HEK293 (cell line): ENCODE measurements at regions not wholly inside any gene's neighbourhood (a gene's known extent, or its start where the extent isn't known, plus 50 kb on each side); places are given as distances from the start of the nearest gene placed in this dataset.
A peak's percentile ranks its signal among the peaks of the same experiment; 100 is the strongest.
"Not testable (repeated sequence)": the region's sequence is repeated elsewhere in the genome, so short reads cannot be mapped to it uniquely, and the experiment has no call there.

Experiments used
- CTCF ChIA-PET: fragments of 350-600 bp; formaldehyde crosslinking; extraction: SDS; loops from one replicate; lab custom pipeline; 2021; ENCODE audit warnings: antibody characterized with exemption; lab: Yijun Ruan, JAX
- POLR2A ChIA-PET: fragments of 300-600 bp; formaldehyde crosslinking; extraction: SDS; loops from one replicate; lab custom pipeline; 2020; ENCODE audit warnings: antibody characterized with exemption, inconsistent platforms; lab: Yijun Ruan, JAX
- H3K27ac ChIP-seq: fragments of 200-500 bp; sonication (Bioruptor generic); 2 replicates; pipeline ENCODE4 v1.5.1; 2014; ENCODE audit warnings: low read depth, low read length, control low read depth, inconsistent platforms; ENCODE audit errors: extremely low read depth
- H3K36me3 ChIP-seq, 2 experiments: fragments of 200-500 bp in 1 of 2; sonication (Bioruptor generic) in 1 of 2; 1 replicate in 1 of 2; 2 replicates in 1 of 2; pipeline ENCODE4 v1.5.1; 2014 to 2017; ENCODE audit warnings: inconsistent platforms in 2 of 2, low read length in 2 of 2; ENCODE audit not compliant: control insufficient read depth in 2 of 2, insufficient read depth in 1 of 2
- H3K4me1 ChIP-seq: fragments of 200-500 bp; sonication (Bioruptor generic); 2 replicates; pipeline ENCODE4 v1.5.1; 2014; ENCODE audit warnings: mild to moderate bottlenecking, low read length, inconsistent platforms; ENCODE audit not compliant: control insufficient read depth, insufficient read depth
- H3K4me3 ChIP-seq: 2 replicates; pipeline ENCODE4 v1.5.1; 2011; ENCODE audit warnings: low read depth, mild to moderate bottlenecking, control low read depth, low read length, moderate library complexity
- H3K9me3 ChIP-seq: fragments of 200-500 bp; sonication (Bioruptor generic); 2 replicates; pipeline ENCODE4 v1.5.1; 2014; ENCODE audit warnings: low read depth, low read length, inconsistent platforms; ENCODE audit not compliant: control insufficient read depth, insufficient read depth
- HOXA7 ChIP-seq: sonication (generic); formaldehyde crosslinking; IDR thresholded peaks from 2 replicates; pipeline ENCODE4 v1.8.1; 2022; ENCODE audit warnings: missing genetic modification reagents, borderline replicate concordance
- RBAK ChIP-seq: fragments of 450-650 bp; formaldehyde crosslinking; IDR thresholded peaks from 2 replicates; pipeline ENCODE4 v1.5.1; 2016; ENCODE audit warnings: missing biosample characterization, missing genetic modification characterization
- SCRT2 ChIP-seq: fragments of 450-650 bp; formaldehyde crosslinking; IDR thresholded peaks from 2 replicates; pipeline ENCODE4 v1.5.1; 2016; ENCODE audit warnings: missing biosample characterization, missing genetic modification characterization
- SP7 ChIP-seq: fragments of 450-650 bp; formaldehyde crosslinking; IDR thresholded peaks from 2 replicates; pipeline ENCODE4 v1.5.1; 2016; ENCODE audit warnings: missing biosample characterization, missing genetic modification characterization
- ZFP41 ChIP-seq: fragments of 450-650 bp; formaldehyde crosslinking; IDR thresholded peaks from 2 replicates; pipeline ENCODE4 v1.5.1; 2016; ENCODE audit warnings: missing biosample characterization, missing genetic modification characterization, borderline replicate concordance
- ZNF114 ChIP-seq: fragments of 450-650 bp; formaldehyde crosslinking; IDR thresholded peaks from 2 replicates; pipeline ENCODE4 v1.5.0; 2017; ENCODE audit warnings: missing biosample characterization, missing genetic modification characterization
- ZNF133 ChIP-seq: fragments of 450-650 bp; formaldehyde crosslinking; IDR thresholded peaks from 2 replicates; pipeline ENCODE4 v1.5.1; 2016; ENCODE audit warnings: missing biosample characterization, missing genetic modification characterization
- ZNF146 ChIP-seq: fragments of 450-650 bp; formaldehyde crosslinking; IDR thresholded peaks from 2 replicates; pipeline ENCODE4 v1.5.1; 2016; ENCODE audit warnings: missing biosample characterization, missing genetic modification characterization
- ZNF184 ChIP-seq: fragments of 450-650 bp; IDR thresholded peaks from 2 replicates; pipeline ENCODE4 v1.5.1; 2018; ENCODE audit warnings: missing biosample characterization, mild to moderate bottlenecking, missing genetic modification characterization
- ZNF214 ChIP-seq: fragments of 450-650 bp; formaldehyde crosslinking; IDR thresholded peaks from 2 replicates; pipeline ENCODE4 v1.5.1; 2017; ENCODE audit warnings: missing biosample characterization, mild to moderate bottlenecking, missing genetic modification characterization, borderline replicate concordance
- ZNF530 ChIP-seq: fragments of 450-650 bp; formaldehyde crosslinking; IDR thresholded peaks from 2 replicates; pipeline ENCODE4 v1.5.1; 2016; ENCODE audit warnings: low read depth, missing biosample characterization, missing genetic modification characterization
- ZNF623 ChIP-seq: fragments of 450-650 bp; formaldehyde crosslinking; IDR thresholded peaks from 2 replicates; pipeline ENCODE4 v1.5.1; 2016; ENCODE audit warnings: missing biosample characterization, missing genetic modification characterization
- ZNF747 ChIP-seq: fragments of 450-650 bp; formaldehyde crosslinking; IDR thresholded peaks from 2 replicates; pipeline ENCODE4 v1.5.1; 2016; ENCODE audit warnings: missing biosample characterization, missing genetic modification characterization
- ZSCAN30 ChIP-seq: fragments of 450-650 bp; IDR thresholded peaks from 2 replicates; pipeline ENCODE4 v1.5.1; 2018; ENCODE audit warnings: missing biosample characterization, mild to moderate bottlenecking, missing genetic modification characterization, moderate library complexity
- TF ChIP-seq, protein P1 (sequence below): fragments of 450-650 bp; formaldehyde crosslinking; IDR thresholded peaks from 2 replicates; pipeline ENCODE4 v1.5.1; 2016; ENCODE audit warnings: missing biosample characterization, missing genetic modification characterization
- TF ChIP-seq, protein P2 (sequence below): fragments of 450-650 bp; formaldehyde crosslinking; IDR thresholded peaks from 2 replicates; pipeline ENCODE4 v1.5.1; 2016; ENCODE audit warnings: missing biosample characterization, missing genetic modification characterization
- TF ChIP-seq, protein P3 (sequence below): fragments of 450-650 bp; formaldehyde crosslinking; IDR thresholded peaks from 2 replicates; pipeline ENCODE4 v1.5.1; 2016; ENCODE audit warnings: missing biosample characterization, missing genetic modification characterization

- H3K4me3 ChIP-seq, H3K27ac ChIP-seq, H3K36me3 ChIP-seq, H3K4me1 ChIP-seq, POLR2A ChIA-PET, H3K9me3 ChIP-seq: not testable (repeated sequence)
- CTCF ChIA-PET, result interaction anchor here (0.6 to 1.2 kb wide), 3 partner anchors 9 to 886 kb away, joined by 3 to 8 read pairs (median 3); no protein-coding TSS in a partner anchor
Measured at GRCh38 chr10:30696416-30697185, 67.0 kb upstream of the LYZL2 start.

DNA sequence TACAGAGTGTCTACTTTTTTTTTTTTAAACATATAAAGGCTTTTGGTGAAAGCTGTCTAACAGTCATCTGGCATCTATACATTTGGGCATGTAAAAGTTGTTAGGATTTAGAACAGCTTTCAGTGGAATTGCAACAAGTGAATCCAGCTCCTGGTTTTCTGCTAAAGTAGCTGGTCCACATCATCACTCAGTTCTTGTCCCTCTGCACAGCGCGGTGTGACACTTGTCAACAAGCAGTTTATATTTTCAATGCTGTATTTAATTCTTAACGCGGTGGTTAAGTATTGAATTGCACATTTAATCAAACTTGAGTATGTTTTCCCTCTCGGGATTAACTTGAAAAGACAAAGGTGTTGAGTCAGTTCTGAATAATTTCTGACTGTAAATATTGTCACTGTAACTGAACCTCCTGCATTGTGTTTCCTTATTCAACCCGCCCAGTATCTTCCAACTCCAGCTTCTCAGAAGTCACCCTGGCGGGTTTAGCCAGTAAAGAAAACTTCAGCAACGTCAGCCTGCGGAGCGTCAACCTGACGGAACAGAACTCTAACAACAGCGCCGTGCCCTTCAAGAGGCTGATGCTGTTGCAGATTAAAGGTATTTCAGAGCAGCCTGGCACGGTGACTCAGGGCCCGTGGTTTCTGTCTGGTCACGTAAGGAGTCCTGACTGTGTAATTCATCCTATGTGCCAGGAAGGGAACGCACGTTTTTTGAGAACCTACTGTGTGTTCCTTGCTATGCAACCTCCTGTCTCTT, 66.1 kb upstream of the LYZL2 start:
- H3K36me3 ChIP-seq, H3K27ac ChIP-seq: not testable (repeated sequence)
- CTCF ChIA-PET, result interaction anchor here (1.0 to 1.2 kb wide), 2 partner anchors 8 to 24 kb away, joined by 3 to 8 read pairs; no protein-coding TSS in a partner anchor

DNA sequence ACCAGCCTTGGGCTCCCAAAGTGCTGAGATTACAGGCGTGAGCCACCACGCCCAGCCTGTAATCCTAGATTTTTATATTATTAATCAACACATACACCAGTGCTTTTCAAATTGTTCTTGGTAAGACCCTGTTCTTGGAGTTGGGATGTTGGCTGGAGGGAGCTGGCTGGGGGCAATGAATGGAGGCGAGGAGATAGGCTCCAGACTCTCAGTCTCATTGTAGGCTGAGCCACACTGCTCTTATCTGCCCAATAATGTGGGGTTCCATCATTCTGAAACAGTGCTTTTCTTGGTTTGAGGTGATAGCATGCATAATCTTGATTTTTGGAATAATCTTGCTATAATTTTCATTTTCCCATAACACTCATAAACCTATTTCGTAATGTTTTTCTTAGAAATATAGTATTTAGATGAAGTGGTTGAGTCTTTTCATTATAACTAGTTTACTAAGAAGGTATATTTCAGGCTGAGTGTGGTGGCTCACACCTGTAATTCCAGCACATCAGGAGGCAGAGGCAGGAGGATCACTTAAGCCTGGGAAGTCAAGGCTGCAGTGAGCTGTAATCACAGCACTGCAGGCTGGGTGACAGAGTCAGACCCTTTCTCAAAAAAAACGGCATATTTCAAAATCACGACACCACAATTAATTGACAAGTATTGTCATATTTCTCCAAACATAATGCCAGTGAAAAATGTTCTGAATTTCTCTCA, 65.1 kb upstream of the LYZL2 start:
- CTCF ChIA-PET, result no interaction called here
- POLR2A ChIA-PET, result no interaction called here

More for the DNA sequence above, 66.1 kb upstream of the LYZL2 start:
- POLR2A ChIA-PET, H3K4me1 ChIP-seq, H3K4me3 ChIP-seq, H3K9me3 ChIP-seq: not testable (repeated sequence)
- TF ChIP-seq SCRT2 (tag by site-specific recombination), result peak; percentile 83

GRCh38 chr10:30691639-30692015, 62.1 kb upstream of the LYZL2 start:
- H3K27ac ChIP-seq, result no peak overlapping the region
- no peaks in the 10 kb centered on the region for H3K4me1 ChIP-seq
- no peak overlapping the region for H3K4me3 ChIP-seq
- H3K9me3 ChIP-seq, result no peaks in the 10 kb centered on the region
- TF ChIP-seq, protein P1, sequence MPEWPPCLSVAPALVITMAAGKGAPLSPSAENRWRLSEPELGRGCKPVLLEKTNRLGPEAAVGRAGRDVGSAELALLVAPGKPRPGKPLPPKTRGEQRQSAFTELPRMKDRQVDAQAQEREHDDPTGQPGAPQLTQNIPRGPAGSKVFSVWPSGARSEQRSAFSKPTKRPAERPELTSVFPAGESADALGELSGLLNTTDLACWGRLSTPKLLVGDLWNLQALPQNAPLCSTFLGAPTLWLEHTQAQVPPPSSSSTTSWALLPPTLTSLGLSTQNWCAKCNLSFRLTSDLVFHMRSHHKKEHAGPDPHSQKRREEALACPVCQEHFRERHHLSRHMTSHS (tag by site-specific recombination), result no peak
- TF ChIP-seq, protein P2, sequence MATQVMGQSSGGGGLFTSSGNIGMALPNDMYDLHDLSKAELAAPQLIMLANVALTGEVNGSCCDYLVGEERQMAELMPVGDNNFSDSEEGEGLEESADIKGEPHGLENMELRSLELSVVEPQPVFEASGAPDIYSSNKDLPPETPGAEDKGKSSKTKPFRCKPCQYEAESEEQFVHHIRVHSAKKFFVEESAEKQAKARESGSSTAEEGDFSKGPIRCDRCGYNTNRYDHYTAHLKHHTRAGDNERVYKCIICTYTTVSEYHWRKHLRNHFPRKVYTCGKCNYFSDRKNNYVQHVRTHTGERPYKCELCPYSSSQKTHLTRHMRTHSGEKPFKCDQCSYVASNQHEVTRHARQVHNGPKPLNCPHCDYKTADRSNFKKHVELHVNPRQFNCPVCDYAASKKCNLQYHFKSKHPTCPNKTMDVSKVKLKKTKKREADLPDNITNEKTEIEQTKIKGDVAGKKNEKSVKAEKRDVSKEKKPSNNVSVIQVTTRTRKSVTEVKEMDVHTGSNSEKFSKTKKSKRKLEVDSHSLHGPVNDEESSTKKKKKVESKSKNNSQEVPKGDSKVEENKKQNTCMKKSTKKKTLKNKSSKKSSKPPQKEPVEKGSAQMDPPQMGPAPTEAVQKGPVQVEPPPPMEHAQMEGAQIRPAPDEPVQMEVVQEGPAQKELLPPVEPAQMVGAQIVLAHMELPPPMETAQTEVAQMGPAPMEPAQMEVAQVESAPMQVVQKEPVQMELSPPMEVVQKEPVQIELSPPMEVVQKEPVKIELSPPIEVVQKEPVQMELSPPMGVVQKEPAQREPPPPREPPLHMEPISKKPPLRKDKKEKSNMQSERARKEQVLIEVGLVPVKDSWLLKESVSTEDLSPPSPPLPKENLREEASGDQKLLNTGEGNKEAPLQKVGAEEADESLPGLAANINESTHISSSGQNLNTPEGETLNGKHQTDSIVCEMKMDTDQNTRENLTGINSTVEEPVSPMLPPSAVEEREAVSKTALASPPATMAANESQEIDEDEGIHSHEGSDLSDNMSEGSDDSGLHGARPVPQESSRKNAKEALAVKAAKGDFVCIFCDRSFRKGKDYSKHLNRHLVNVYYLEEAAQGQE (tag by site-specific recombination), result no peak
- TF ChIP-seq ZNF747 (tag by site-specific recombination) (no peak), ZNF184 (tag by site-specific recombination) (no peak)
- TF ChIP-seq, protein P3, sequence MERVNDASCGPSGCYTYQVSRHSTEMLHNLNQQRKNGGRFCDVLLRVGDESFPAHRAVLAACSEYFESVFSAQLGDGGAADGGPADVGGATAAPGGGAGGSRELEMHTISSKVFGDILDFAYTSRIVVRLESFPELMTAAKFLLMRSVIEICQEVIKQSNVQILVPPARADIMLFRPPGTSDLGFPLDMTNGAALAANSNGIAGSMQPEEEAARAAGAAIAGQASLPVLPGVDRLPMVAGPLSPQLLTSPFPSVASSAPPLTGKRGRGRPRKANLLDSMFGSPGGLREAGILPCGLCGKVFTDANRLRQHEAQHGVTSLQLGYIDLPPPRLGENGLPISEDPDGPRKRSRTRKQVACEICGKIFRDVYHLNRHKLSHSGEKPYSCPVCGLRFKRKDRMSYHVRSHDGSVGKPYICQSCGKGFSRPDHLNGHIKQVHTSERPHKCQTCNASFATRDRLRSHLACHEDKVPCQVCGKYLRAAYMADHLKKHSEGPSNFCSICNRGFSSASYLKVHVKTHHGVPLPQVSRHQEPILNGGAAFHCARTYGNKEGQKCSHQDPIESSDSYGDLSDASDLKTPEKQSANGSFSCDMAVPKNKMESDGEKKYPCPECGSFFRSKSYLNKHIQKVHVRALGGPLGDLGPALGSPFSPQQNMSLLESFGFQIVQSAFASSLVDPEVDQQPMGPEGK (tag by site-specific recombination), result no peak
- CTCF ChIA-PET, result no interaction called here
- H3K36me3 ChIP-seq, result no peaks in the 10 kb centered on the region
- POLR2A ChIA-PET, result no interaction called here

More for the DNA sequence above, 65.1 kb upstream of the LYZL2 start:
- H3K9me3 ChIP-seq, result no peaks in the 10 kb centered on the region
- no peaks in the 10 kb centered on the region for H3K36me3 ChIP-seq
- H3K27ac ChIP-seq, result no peak overlapping the region
- no peak overlapping the region for H3K4me3 ChIP-seq
- TF ChIP-seq ZNF114 (tag by site-specific recombination) (no peak), ZNF133 (no peak), ZNF623 (tag by site-specific recombination) (no peak), ZNF146 (no peak), ZFP41 (tag by site-specific recombination) (no peak), RBAK (tag by site-specific recombination) (no peak), ZNF530 (tag by site-specific recombination) (no peak), HOXA7 (CRISPR knock-in tag) (no peak), ZSCAN30 (tag by site-specific recombination) (no peak), ZNF214 (no peak), SP7 (tag by site-specific recombination) (no peak)
- H3K4me1 ChIP-seq, result no peaks in the 10 kb centered on the region
